ENCODE measurements at regions not wholly inside any gene's neighbourhood (a gene's known extent, or its start where the extent isn't known, plus 50 kb on each side); places are given as distances from the start of the nearest gene placed in this dataset.

DNA sequence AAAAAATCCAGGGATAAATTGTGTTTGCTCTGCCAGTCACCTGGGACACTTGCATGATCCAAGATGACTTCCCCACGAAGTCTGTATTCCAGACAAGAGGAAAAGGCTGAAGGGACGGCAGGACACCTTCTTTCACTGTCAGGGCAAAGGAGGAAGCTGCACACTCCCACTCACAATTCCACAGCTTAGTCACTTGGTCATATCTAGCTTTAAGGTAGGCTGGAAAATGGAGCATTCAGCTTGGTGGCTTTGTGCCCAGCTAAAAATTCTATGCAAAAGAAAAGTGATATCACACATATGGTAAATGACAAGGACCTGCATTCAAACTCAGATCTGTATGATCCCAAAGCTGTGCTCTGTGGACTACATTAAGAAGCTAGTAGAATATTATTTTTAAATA is 109.2 kb upstream of the TPM1 start:
- TF ChIP-seq, protein P1, sequence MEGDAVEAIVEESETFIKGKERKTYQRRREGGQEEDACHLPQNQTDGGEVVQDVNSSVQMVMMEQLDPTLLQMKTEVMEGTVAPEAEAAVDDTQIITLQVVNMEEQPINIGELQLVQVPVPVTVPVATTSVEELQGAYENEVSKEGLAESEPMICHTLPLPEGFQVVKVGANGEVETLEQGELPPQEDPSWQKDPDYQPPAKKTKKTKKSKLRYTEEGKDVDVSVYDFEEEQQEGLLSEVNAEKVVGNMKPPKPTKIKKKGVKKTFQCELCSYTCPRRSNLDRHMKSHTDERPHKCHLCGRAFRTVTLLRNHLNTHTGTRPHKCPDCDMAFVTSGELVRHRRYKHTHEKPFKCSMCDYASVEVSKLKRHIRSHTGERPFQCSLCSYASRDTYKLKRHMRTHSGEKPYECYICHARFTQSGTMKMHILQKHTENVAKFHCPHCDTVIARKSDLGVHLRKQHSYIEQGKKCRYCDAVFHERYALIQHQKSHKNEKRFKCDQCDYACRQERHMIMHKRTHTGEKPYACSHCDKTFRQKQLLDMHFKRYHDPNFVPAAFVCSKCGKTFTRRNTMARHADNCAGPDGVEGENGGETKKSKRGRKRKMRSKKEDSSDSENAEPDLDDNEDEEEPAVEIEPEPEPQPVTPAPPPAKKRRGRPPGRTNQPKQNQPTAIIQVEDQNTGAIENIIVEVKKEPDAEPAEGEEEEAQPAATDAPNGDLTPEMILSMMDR (IDR thresholded peaks at IDR 0.05; ENCODE audit: insufficient read depth, low read depth, low read length): no peak
- TF ChIP-seq EZH2 (IDR thresholded peaks at IDR 0.05; ENCODE audit: insufficient read depth, low read length): no peak
